HCT116 (cell line): ENCODE measurements at regions not wholly inside any gene's neighbourhood (a gene's known extent, or its start where the extent isn't known, plus 50 kb on each side); places are given as distances from the start of the nearest gene placed in this dataset.

ENCODE experiments used
- ATAC-seq: fragments of 200-7000 bp; cut with Tn5 transposase; 2 replicates; pipeline ENCODE4 v1.9.1; 2020; ENCODE audit warnings: mild to moderate bottlenecking, moderate library complexity
- BruUV-seq: library from RNA; stranded (reverse); fragments of 400-500 nt; replicated peaks from 2 replicates; lab custom pipeline; 2021; lab: Mats Ljungman, UMichigan
- CTCF ChIA-PET: fragments of 300-600 bp; sonication (Branson Sonifier 250); formaldehyde crosslinking; loops from one replicate; lab custom pipeline; 2021; ENCODE audit warnings: antibody characterized with exemption; lab: Charles Lee
- POLR2A ChIA-PET: fragments of 300-600, 350-600 bp; sonication (Branson Sonifier 250); formaldehyde crosslinking; loops from one replicate; lab custom pipeline; 2021; ENCODE audit warnings: antibody characterized with exemption; lab: Charles Lee
- RAD21 ChIA-PET, 2 experiments: fragments of 300-600 bp; sonication (Branson Sonifier 250); formaldehyde crosslinking; loops; one replicate each; lab custom pipeline; 2023; ENCODE audit warnings: low total read pairs in 2 of 2; ENCODE audit not compliant: uncharacterized antibody in 2 of 2, unreplicated experiment in 2 of 2, low non-redundant PET in 1 of 2; lab: Charles Lee
- DNase-seq: peaks from one replicate; pipeline ENCODE4 v3.0.0-alpha.2; 2010; ENCODE audit warnings: low read depth, low spot score
- H2AFZ ChIP-seq: fragments of 200-600 bp; shearing (Covaris generic), sonication (generic); 2 replicates; pipeline ENCODE4 v1.6.1; 2017; ENCODE audit warnings: low read depth, mixed run types, mixed read lengths, antibody characterized with exemption, low read length; ENCODE audit not compliant: poor library complexity, severe bottlenecking
- H3K27ac ChIP-seq: 2 replicates; pipeline ENCODE4 v1.5.1; 2012; ENCODE audit warnings: low read depth, low read length
- H3K27me3 ChIP-seq: fragments of 200-600 bp; sonication (generic); 2 replicates; pipeline ENCODE4 v1.6.1; 2016; ENCODE audit warnings: mixed run types, low read length, mixed read lengths; ENCODE audit not compliant: insufficient read depth
- H3K36me3 ChIP-seq, 2 experiments: fragments of 200-500 bp in 1 of 2; fragments of 200-600 bp in 1 of 2; sonication (Bioruptor generic) in 1 of 2; sonication (generic) in 1 of 2; 2 replicates each; pipeline versions ENCODE4 v1.5.1 to v1.6.1; 2014 to 2016; ENCODE audit warnings: low read length in 2 of 2, inconsistent platforms in 1 of 2, mixed read lengths in 1 of 2, mixed run types in 1 of 2; ENCODE audit not compliant: insufficient read depth in 2 of 2, control insufficient read depth in 1 of 2
- H3K4me1 ChIP-seq, 2 experiments: fragments of 200-600 bp in 1 of 2; sonication (generic) in 1 of 2; 2 replicates each; pipeline versions ENCODE4 v1.5.1 to v1.6.1; 2012 to 2017; ENCODE audit warnings: low read length in 2 of 2, inconsistent platforms in 1 of 2, mild to moderate bottlenecking in 1 of 2, mixed read lengths in 1 of 2, mixed run types in 1 of 2, moderate library complexity in 1 of 2; ENCODE audit not compliant: insufficient read depth in 2 of 2, control insufficient read depth in 1 of 2
- H3K4me2 ChIP-seq: fragments of 200-600 bp; sonication (generic); 2 replicates; pipeline ENCODE4 v1.6.1; 2017; ENCODE audit warnings: mixed run types, low read length, mixed read lengths
- H3K4me3 ChIP-seq, 2 experiments: fragments of 200-600 bp in 1 of 2; sonication (generic) in 1 of 2; replicated peaks in 1 of 2; 2 replicates each; pipeline ENCODE4 v1.5.1; 2011 to 2016; ENCODE audit warnings: low read length in 2 of 2, control low read depth in 1 of 2, low read depth in 1 of 2, mild to moderate bottlenecking in 1 of 2, mixed read lengths in 1 of 2, mixed run types in 1 of 2
- H3K79me2 ChIP-seq: fragments of 200-600 bp; sonication (generic); 2 replicates; pipeline ENCODE4 v1.6.1; 2017; ENCODE audit warnings: mild to moderate bottlenecking, mixed run types, low read length, moderate library complexity, mixed read lengths; ENCODE audit not compliant: insufficient read depth
- H3K9ac ChIP-seq: fragments of 200-600 bp; sonication (generic); 2 replicates; pipeline ENCODE4 v1.6.1; 2016; ENCODE audit warnings: low read length, mixed read lengths
- H3K9me2 ChIP-seq: fragments of 200-600 bp; sonication (generic), shearing (Covaris generic); 2 replicates; pipeline ENCODE4 v1.6.1; 2017; ENCODE audit warnings: mixed run types, mild to moderate bottlenecking, moderate library complexity; ENCODE audit not compliant: insufficient read depth
- H3K9me3 ChIP-seq, 2 experiments: fragments of 200-500 bp in 1 of 2; fragments of 200-600 bp in 1 of 2; sonication (Bioruptor generic) in 1 of 2; sonication (generic) in 1 of 2; 2 replicates each; pipeline ENCODE4 v1.6.1; 2014 to 2017; ENCODE audit warnings: low read length in 2 of 2, mixed read lengths in 2 of 2, inconsistent platforms in 1 of 2, low read depth in 1 of 2, mild to moderate bottlenecking in 1 of 2, mixed run types in 1 of 2, moderate library complexity in 1 of 2; ENCODE audit not compliant: control insufficient read depth in 1 of 2, insufficient read depth in 1 of 2
- H4K20me1 ChIP-seq: fragments of 200-600 bp; sonication (generic), shearing (Covaris generic); 2 replicates; pipeline ENCODE4 v1.6.1; 2017; ENCODE audit warnings: mixed run types, mild to moderate bottlenecking, moderate library complexity; ENCODE audit not compliant: insufficient read depth
- EGR1 ChIP-seq: IDR thresholded peaks from 2 replicates; pipeline ENCODE4 v1.6.1; 2012; ENCODE audit warnings: low read depth
- ELF1 ChIP-seq: IDR thresholded peaks from 2 replicates; pipeline ENCODE4 v1.6.1; 2012; ENCODE audit warnings: low read depth, borderline replicate concordance
- EZH2phosphoT487 ChIP-seq: fragments of 200-600 bp; IDR thresholded peaks from 2 replicates; pipeline ENCODE4 v1.6.1; 2018; ENCODE audit warnings: antibody characterized with exemption, borderline replicate concordance
- FOSL1 ChIP-seq: IDR thresholded peaks from 2 replicates; pipeline ENCODE4 v1.6.1; 2012; ENCODE audit warnings: low read depth
- POLR2A ChIP-seq: IDR thresholded peaks from 2 replicates; pipeline ENCODE4 v1.7.0; 2011; ENCODE audit warnings: borderline replicate concordance; ENCODE audit not compliant: insufficient read depth, insufficient read length; ENCODE audit errors: extremely low read depth
- RAD21 ChIP-seq: IDR thresholded peaks from 2 replicates; pipeline ENCODE4 v1.6.1; 2012; ENCODE audit warnings: low read depth, mild to moderate bottlenecking
- SP1 ChIP-seq: IDR thresholded peaks from 2 replicates; pipeline ENCODE4 v1.6.1; 2012; ENCODE audit warnings: low read depth
- YY1 ChIP-seq: IDR thresholded peaks from 2 replicates; pipeline ENCODE4 v1.6.1; 2011; ENCODE audit warnings: low read length, low read depth, moderate library complexity, mild to moderate bottlenecking; ENCODE audit not compliant: insufficient replicate concordance; ENCODE audit errors: extremely low read depth
- ZBTB33 ChIP-seq: IDR thresholded peaks from 2 replicates; pipeline ENCODE4 v1.6.1; 2011; ENCODE audit warnings: mild to moderate bottlenecking, low read length, moderate library complexity; ENCODE audit not compliant: insufficient replicate concordance; ENCODE audit errors: extremely low read depth
- ZFX ChIP-seq: fragments of 450-650 bp; IDR thresholded peaks from 2 replicates; pipeline ENCODE4 v1.6.1; 2017
- ZNF274 ChIP-seq: fragments of 200-500 bp; sonication (Bioruptor generic); IDR thresholded peaks from 2 replicates; pipeline ENCODE4 v1.6.1; 2014; ENCODE audit warnings: mild to moderate bottlenecking, low read depth, low read length, inconsistent platforms
- intact Hi-C: fragments of 100-400 bp; cut with micrococcal nuclease; formaldehyde crosslinking; loops from 2 replicates; pipeline ENCODE4 v1.10.0; 2022
- TF ChIP-seq, protein P1 (sequence below), 3 experiments: fragments of 200-600 bp in 1 of 3; sonication (generic) in 1 of 3; IDR thresholded peaks in 2 of 3; conservative IDR thresholded peaks in 1 of 3; 2 replicates each; pipeline ENCODE4 v1.5.1; 2012 to 2017; ENCODE audit warnings: low read depth in 2 of 3, low read length in 2 of 3, antibody characterized with exemption in 1 of 3, borderline replicate concordance in 1 of 3, control low read depth in 1 of 3, mild to moderate bottlenecking in 1 of 3, mixed read lengths in 1 of 3, mixed run types in 1 of 3, moderate library complexity in 1 of 3; ENCODE audit not compliant: insufficient read depth in 1 of 3
- TF ChIP-seq, protein P2 (sequence below): IDR thresholded peaks from 2 replicates; pipeline ENCODE4 v1.6.1; 2012
- TF ChIP-seq, protein P3 (sequence below): IDR thresholded peaks from 2 replicates; pipeline ENCODE4 v1.6.1; 2012

GRCh38 chr7:155985518-155986250 is 173.4 kb upstream of the SHH start:
- no peaks in the 10 kb centered on the region for H3K9me3 ChIP-seq
- RAD21 ChIA-PET = no interaction called here
- BruUV-seq = no TSS peak
- ATAC-seq = no peak
- no peak overlapping the region for H3K4me2 ChIP-seq
- POLR2A ChIA-PET = no interaction called here
- no peaks in the 10 kb centered on the region for H3K4me1 ChIP-seq
- no peak overlapping the region for H3K27ac ChIP-seq
- H3K36me3 ChIP-seq = no peaks in the 10 kb centered on the region
- intact Hi-C loops = no loop called here
- H3K79me2 ChIP-seq = no peaks in the 10 kb centered on the region
- CTCF ChIA-PET = no interaction called here
- no peak for DNase-seq
- no peak overlapping the region for H2AFZ ChIP-seq
- H3K4me3 ChIP-seq = no peak overlapping the region
- H3K9me2 ChIP-seq = no peaks in the 10 kb centered on the region
- no peak overlapping the region for H3K9ac ChIP-seq
- no peaks in the 10 kb centered on the region for H3K27me3 ChIP-seq
- no peak for TF ChIP-seq RAD21
- no peak for TF ChIP-seq ZNF274
- TF ChIP-seq ZBTB33 = no peak
- H4K20me1 ChIP-seq = no peaks in the 10 kb centered on the region

GRCh38 chr7:155984609-155985405 is 172.5 kb upstream of the SHH start:
- no peak overlapping the region for H2AFZ ChIP-seq
- no peak overlapping the region for H3K27ac ChIP-seq
- ATAC-seq = no peak
- intact Hi-C loops = no loop called here
- H3K4me2 ChIP-seq = no peak overlapping the region
- no peak overlapping the region for H3K4me3 ChIP-seq
- ChIA-PET CTCF (no interaction called here), POLR2A (interaction anchor here (0.9 kb wide), 1 partner anchor 23 kb away, joined by 3 read pairs; no protein-coding TSS in a partner anchor), RAD21 (no interaction called here)
- no peaks in the 10 kb centered on the region for H3K9me3 ChIP-seq
- H3K36me3 ChIP-seq = no peaks in the 10 kb centered on the region
- peaks cover 6% of the 10 kb centered on the region; the same call in 1 of the 2 replicates for H3K27me3 ChIP-seq
- no peaks in the 10 kb centered on the region for H3K79me2 ChIP-seq
- no peak for DNase-seq
- no peaks in the 10 kb centered on the region for H3K9me2 ChIP-seq
- no peaks in the 10 kb centered on the region for H4K20me1 ChIP-seq
- no peaks in the 10 kb centered on the region for H3K4me1 ChIP-seq
- no peak overlapping the region for H3K9ac ChIP-seq
- no TSS peak for BruUV-seq
- TF ChIP-seq, protein P1, sequence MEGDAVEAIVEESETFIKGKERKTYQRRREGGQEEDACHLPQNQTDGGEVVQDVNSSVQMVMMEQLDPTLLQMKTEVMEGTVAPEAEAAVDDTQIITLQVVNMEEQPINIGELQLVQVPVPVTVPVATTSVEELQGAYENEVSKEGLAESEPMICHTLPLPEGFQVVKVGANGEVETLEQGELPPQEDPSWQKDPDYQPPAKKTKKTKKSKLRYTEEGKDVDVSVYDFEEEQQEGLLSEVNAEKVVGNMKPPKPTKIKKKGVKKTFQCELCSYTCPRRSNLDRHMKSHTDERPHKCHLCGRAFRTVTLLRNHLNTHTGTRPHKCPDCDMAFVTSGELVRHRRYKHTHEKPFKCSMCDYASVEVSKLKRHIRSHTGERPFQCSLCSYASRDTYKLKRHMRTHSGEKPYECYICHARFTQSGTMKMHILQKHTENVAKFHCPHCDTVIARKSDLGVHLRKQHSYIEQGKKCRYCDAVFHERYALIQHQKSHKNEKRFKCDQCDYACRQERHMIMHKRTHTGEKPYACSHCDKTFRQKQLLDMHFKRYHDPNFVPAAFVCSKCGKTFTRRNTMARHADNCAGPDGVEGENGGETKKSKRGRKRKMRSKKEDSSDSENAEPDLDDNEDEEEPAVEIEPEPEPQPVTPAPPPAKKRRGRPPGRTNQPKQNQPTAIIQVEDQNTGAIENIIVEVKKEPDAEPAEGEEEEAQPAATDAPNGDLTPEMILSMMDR (IDR thresholded peaks at IDR 0.05 in 2 of 3, conservative IDR thresholded peaks at IDR 0.05 in 1 of 3; ENCODE audit: borderline replicate concordance in 1 of 3, insufficient read depth in 1 of 3, low read depth in 2 of 3, low read length in 2 of 3) = no peak
- TF ChIP-seq FOSL1 (no peak), EZH2phosphoT487 (no peak), ZFX (no peak), EGR1 (no peak), POLR2A (no peak), ELF1 (no peak), YY1 (no peak), SP1 (no peak)
- TF ChIP-seq, protein P2, sequence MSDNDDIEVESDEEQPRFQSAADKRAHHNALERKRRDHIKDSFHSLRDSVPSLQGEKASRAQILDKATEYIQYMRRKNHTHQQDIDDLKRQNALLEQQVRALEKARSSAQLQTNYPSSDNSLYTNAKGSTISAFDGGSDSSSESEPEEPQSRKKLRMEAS = no peak
- TF ChIP-seq, protein P3, sequence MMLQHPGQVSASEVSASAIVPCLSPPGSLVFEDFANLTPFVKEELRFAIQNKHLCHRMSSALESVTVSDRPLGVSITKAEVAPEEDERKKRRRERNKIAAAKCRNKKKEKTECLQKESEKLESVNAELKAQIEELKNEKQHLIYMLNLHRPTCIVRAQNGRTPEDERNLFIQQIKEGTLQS = no peak
